ENCODE measurements at regions not wholly inside any gene's neighbourhood (a gene's known extent, or its start where the extent isn't known, plus 50 kb on each side); places are given as distances from the start of the nearest gene placed in this dataset.

DNA sequence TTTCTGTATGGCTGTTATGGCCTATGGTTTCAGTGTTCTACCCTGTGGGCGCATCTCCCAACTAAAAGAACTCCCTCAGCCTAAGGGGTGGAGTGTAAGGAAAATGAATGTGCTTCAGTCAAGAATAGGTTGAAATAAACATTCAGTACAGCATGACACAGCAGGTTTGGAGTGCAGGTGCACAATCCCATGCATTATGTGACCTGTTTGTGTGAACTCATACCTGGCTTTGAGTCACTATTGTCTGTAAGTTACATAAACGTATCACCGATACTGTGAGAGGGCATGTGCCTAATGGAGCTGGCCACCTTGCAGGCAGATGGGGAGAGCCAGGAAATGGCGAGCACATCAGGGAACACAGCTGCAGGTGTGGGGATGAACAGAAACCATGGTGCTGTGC is 216.0 kb downstream of the DSEL start:
- no peak for DNase-seq (ENCODE audit: low read depth in 1 of 2, low spot score in 1 of 2)

- DNase-seq (ENCODE audit: low read depth in 1 of 2, low spot score in 1 of 2), result no peak
These were observed 223.7 kb downstream of the DSEL start for GRCh38 chr18:67292814-67293213.

DNA sequence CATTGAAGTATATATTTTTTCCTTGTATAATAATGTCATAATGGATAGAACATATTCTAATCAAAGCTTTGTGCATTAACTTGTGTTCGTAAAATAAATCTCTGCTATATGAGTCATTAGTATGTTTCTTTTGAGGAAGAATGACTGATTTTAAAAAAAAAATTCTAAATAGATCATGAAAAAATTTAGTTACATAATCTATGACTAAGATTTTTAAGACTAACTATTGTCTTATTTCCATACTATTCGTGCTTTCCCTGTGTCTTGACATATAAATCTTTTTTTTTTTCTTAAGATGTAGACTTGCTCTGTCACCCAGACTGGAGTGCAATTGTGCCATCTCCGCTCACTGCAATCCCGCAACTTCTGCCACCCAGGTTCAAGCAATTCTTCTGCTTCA is 226.1 kb downstream of the DSEL start:
- DNase-seq (ENCODE audit: low read depth in 1 of 2, low spot score in 1 of 2), result no peak

- no peak for DNase-seq (ENCODE audit: low read depth in 1 of 2, low spot score in 1 of 2)
These were observed 230.9 kb downstream of the DSEL start for GRCh38 chr18:67285583-67285982.

GRCh38 chr18:67282796-67283195 is 233.7 kb downstream of the DSEL start:
- DNase-seq (ENCODE audit: low read depth in 1 of 2, low spot score in 1 of 2), result no peak

GRCh38 chr18:67281746-67282145 is 234.8 kb downstream of the DSEL start:
- DNase-seq (ENCODE audit: low read depth in 1 of 2, low spot score in 1 of 2), result no peak

DNA sequence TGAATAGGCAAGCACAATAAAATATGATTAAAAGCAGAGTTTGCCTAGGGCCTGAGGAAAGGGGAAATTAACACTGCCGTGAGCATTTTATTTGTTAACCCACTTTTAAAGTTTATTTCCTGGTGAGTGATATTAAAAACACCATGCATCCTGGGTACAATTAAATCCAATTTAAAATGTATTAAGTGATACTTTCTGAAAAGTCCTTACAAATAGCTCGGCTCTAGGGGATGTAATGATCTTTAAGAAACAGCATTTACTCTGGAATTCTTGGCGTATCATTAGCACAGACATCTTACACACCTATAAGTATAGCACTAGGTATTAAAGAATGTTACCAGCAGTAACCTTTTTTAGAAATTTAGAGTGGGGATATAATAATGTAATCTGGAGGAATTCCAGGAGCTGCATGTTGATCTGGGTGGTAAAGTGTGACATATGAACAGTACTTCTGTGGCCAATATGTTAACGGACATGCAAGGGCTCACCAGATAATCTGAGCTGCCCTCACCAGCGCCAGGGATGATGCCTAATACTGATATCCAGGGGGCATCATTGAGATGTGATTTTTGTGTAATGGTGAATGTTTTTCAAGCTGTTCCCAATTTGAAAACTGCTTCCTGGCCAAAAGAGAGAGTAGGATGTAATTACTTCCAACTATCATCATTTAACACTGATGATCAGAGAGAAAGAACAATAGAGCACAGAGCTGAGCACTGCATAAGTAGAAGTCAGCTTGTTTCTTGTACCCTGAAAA is 235.9 kb downstream of the DSEL start:
- no peak for DNase-seq (ENCODE audit: low read depth in 1 of 2, low spot score in 1 of 2)

GRCh38 chr18:67279988-67280387 is 236.5 kb downstream of the DSEL start:
- DNase-seq (ENCODE audit: low read depth in 1 of 2, low spot score in 1 of 2), result no peak

GRCh38 chr18:67278984-67279383 is 237.5 kb downstream of the DSEL start:
- no peak for DNase-seq (ENCODE audit: low read depth in 1 of 2, low spot score in 1 of 2)

GRCh38 chr18:67276638-67277037 is 239.9 kb downstream of the DSEL start:
- no peak for DNase-seq (ENCODE audit: low read depth in 1 of 2, low spot score in 1 of 2)

- DNase-seq (ENCODE audit: low read depth in 1 of 2, low spot score in 1 of 2), result no peak
These were observed 243.2 kb downstream of the DSEL start for GRCh38 chr18:67273288-67273687.

- no peak for DNase-seq (ENCODE audit: low read depth in 1 of 2, low spot score in 1 of 2)
These were observed 247.3 kb downstream of the DSEL start for GRCh38 chr18:67269206-67269605.

DNA sequence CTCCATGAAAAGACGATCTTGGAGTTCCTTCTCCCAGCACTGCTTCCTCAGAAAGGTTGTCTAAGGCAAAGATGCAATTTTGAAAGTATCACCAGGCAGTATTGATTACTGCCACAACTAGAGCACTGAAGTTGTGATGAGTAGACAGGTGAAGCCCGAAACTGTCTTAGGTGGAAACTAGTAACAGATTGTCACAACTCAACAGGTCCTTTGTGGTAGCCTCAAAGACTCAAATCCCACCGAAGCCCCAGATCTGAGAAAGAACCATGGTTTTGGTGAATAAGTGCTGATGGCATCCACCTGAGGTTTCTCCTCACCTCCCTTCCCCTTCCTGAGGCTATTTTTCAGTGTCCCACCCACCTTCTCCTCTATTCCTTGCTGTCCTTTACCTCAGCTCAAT is 248.0 kb downstream of the DSEL start:
- no peak for DNase-seq (ENCODE audit: low read depth in 1 of 2, low spot score in 1 of 2)

- DNase-seq (ENCODE audit: low read depth in 1 of 2, low spot score in 1 of 2), result no peak
These were observed 250.0 kb downstream of the DSEL start for GRCh38 chr18:67266246-67267237.

DNA sequence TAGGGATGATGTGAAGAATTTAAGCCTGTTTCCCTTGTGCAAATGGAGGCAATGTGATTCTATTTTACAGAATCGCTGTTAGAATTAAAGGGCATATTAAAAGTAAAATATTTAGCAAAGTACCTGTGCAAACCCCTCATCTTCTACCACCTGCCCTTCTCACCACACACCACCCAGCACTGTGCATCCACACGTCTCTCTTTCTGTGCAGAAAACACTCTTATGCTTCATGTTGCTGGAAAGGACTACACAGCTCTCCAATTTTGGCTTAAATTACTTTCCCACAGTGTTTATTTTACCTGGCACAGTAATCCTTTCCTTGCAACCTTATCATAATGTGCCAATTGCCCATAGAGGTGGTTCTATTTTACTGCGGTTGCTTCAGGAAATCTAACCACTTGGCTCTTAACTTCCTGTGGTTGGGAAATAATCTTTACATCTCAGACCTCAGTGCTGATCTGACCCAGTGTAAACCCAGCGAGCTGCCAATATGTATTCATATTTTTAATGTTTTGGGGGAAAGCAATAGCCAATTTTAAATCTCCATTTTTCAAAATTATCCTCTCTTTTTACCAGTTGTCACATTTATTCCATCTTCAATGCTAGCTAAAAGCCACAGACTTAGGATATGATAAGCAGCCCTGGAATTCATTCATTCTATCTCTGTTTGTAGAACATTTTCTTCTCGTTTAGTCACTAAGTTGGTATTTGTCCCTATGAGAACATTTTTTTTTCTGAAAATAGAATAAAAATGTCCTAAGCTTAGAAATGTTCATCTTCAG is 250.9 kb downstream of the DSEL start:
- DNase-seq (ENCODE audit: low read depth in 1 of 2, low spot score in 1 of 2), result no peak

GRCh38 chr18:67261931-67262552 is 254.5 kb downstream of the DSEL start:
- no peak for DNase-seq (ENCODE audit: low read depth in 1 of 2, low spot score in 1 of 2)

DNA sequence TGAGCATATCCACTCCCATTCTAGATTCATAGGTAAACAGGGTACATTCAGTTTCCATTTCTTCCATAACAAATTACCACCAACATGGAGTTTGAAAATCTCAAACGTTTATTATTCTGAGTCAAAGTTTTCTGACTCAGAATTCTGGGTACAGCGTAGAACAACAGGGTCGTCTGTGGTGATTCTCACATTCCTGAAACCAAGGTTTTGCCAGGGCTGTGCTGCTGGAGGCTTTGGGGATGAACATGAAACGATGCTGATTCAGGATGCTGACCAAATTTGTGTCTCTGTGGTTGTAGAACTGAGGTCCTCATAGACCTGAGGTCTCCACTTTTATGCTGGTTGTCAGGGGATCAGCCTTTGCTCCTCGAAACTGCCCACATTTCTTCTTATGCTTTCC is 255.7 kb downstream of the DSEL start:
- no peak for DNase-seq (ENCODE audit: low read depth in 1 of 2, low spot score in 1 of 2)

- DNase-seq (ENCODE audit: low read depth in 1 of 2, low spot score in 1 of 2), result no peak
These were observed 265.6 kb downstream of the DSEL start for GRCh38 chr18:67250776-67251424.

DNA sequence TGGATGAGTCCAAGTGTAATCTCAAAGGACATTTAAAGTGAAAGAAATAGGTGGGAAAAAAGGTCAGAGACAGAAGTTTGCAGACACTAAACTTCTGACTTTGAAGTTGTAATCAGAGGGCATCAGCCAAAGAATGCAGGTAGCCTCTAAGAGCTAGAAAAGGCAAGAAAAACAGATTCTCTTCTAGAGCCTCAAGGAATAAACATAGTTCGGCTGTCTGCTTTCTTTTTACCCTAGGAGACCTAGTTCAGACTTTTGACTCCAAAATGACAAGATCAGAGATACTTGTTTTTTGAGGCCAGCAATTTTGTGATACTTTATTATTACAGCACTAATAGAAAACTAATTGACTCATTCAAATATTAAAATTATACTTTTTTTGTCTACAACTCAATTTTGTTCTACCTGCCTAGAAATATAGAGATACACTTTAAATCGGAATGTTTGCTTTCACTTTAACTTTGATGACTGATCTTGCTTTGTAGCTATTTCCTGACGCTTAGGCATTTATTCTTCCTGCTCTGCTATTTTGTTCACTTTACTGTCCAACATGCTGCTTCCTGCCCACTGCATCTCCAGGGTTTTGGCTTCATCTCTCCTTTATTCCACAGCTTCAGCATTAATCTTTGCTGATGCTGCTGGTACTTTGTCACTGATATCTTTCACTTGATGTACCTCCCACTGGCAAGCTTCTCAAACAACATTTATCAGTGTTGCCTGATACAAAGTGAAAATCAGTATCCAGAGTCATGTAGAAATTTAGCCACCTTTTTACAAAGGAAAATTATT is 272.5 kb downstream of the DSEL start:
- DNase-seq (ENCODE audit: low read depth in 1 of 2, low spot score in 1 of 2), result no peak

DNA sequence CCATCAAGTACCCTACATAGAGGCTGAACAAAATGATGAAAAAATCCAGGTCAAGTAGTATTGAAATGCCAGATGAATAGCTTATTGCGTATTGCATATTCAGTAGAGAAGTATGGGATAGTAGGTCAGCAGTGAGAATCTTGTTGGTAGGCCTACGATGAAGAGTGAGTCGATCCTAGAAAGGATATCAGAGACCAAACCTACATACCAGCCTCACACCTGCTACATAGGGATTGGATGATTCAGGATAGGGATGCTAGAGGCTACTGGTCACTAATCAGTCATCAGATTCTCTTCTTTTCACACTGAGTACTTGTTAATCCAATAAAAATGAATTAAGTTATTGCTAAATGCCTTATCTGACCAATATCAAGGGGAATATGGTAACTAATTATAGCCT is 274.5 kb downstream of the DSEL start:
- DNase-seq (ENCODE audit: low read depth in 1 of 2, low spot score in 1 of 2), result no peak

Data from activated T-helper 1 cell treated with anti-CD3 and anti-CD28 coated beads, Interleukin-2, amount 50 U/mL, for 16 hours (primary cell).